ENCODE measurements at regions not wholly inside any gene's neighbourhood (a gene's known extent, or its start where the extent isn't known, plus 50 kb on each side); places are given as distances from the start of the nearest gene placed in this dataset.

DNA sequence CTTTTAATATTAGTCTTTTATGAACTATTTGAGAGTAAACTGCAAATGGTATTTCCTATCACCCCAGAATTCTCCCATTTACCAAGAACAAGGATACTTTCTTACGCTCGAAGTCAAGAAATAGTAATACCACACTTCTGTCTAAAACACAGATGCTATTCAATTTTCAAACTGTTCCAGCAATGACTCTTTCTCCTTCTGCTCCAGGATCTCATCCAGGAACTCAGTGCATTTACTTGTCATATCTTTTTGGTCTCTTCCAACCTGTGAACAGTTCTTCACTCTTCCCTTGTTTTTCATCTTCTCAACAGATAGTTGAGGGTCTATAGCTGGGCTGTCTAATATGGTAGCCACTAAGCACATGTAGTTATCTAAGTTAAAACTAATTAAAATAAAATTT is 87.1 kb upstream of the GAP43 start:
- no peaks in the 10 kb centered on the region for H3K4me1 ChIP-seq (ENCODE audit: control insufficient read depth in 2 of 3, insufficient read depth in 2 of 3, low read depth in 1 of 3, low read length in 3 of 3)
- H3K36me3 ChIP-seq (ENCODE audit: control insufficient read depth in 2 of 3, insufficient read depth in 3 of 3, low read length in 3 of 3): no peaks in the 10 kb centered on the region
- DNase-seq (no peak), FAIRE-seq (no peak)
- intact Hi-C loops (cut with DNase I): no loop called here
- no peak overlapping the region for H3K4me3 ChIP-seq (ENCODE audit: low read length in 3 of 3)
- no peak overlapping the region for H3K9ac ChIP-seq (ENCODE audit: low read length in 3 of 3)
- peaks cover 0 to 7% (median 0%) of the 10 kb centered on the region in 3 donors for H3K9me3 ChIP-seq (ENCODE audit: control insufficient read depth in 2 of 3, insufficient read depth in 1 of 3, low read length in 3 of 3)
- no peaks in the 10 kb centered on the region for H3K27me3 ChIP-seq (ENCODE audit: control insufficient read depth, insufficient read depth, low read length)
- TF ChIP-seq, protein P1, sequence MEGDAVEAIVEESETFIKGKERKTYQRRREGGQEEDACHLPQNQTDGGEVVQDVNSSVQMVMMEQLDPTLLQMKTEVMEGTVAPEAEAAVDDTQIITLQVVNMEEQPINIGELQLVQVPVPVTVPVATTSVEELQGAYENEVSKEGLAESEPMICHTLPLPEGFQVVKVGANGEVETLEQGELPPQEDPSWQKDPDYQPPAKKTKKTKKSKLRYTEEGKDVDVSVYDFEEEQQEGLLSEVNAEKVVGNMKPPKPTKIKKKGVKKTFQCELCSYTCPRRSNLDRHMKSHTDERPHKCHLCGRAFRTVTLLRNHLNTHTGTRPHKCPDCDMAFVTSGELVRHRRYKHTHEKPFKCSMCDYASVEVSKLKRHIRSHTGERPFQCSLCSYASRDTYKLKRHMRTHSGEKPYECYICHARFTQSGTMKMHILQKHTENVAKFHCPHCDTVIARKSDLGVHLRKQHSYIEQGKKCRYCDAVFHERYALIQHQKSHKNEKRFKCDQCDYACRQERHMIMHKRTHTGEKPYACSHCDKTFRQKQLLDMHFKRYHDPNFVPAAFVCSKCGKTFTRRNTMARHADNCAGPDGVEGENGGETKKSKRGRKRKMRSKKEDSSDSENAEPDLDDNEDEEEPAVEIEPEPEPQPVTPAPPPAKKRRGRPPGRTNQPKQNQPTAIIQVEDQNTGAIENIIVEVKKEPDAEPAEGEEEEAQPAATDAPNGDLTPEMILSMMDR (IDR thresholded peaks at IDR 0.05; ENCODE audit: borderline replicate concordance, extremely low read depth, insufficient read depth): no peak
- H3K27ac ChIP-seq (ENCODE audit: low read depth in 2 of 2, low read length in 2 of 2): no peak overlapping the region

DNA sequence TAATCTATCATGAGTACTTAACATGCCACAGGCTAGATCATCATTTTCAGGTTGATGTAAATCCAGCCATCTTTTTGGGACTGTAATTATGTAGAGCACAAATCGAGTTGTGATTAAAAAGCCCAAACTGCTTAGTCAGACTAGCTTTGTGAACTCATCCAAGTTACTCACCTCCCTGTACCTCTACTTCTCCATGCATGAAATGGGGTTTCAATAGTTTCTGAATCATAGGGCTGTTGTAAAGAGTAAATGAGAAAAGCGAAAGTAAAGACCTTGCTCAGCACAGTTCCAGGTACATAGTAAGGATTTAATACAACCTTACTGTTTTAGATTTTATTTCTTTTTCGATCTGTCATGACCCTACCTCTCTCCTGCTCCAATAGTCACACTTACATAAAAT is 85.6 kb upstream of the GAP43 start:
- H3K9me3 ChIP-seq (ENCODE audit: control insufficient read depth in 2 of 3, insufficient read depth in 1 of 3, low read length in 3 of 3): no peaks in the 10 kb centered on the region
- no peaks in the 10 kb centered on the region for H3K27me3 ChIP-seq (ENCODE audit: control insufficient read depth, insufficient read depth, low read length)
- intact Hi-C loops (cut with DNase I): no loop called here
- no peak for DNase-seq
- TF ChIP-seq, protein P1 (IDR thresholded peaks at IDR 0.05; ENCODE audit: borderline replicate concordance, extremely low read depth, insufficient read depth): no peak
- no peaks in the 10 kb centered on the region for H3K36me3 ChIP-seq (ENCODE audit: control insufficient read depth in 2 of 3, insufficient read depth in 3 of 3, low read length in 3 of 3)
- H3K4me1 ChIP-seq (ENCODE audit: control insufficient read depth in 2 of 3, insufficient read depth in 2 of 3, low read depth in 1 of 3, low read length in 3 of 3): no peaks in the 10 kb centered on the region
- H3K4me3 ChIP-seq (ENCODE audit: low read length in 3 of 3): no peak overlapping the region
- no peak overlapping the region for H3K9ac ChIP-seq (ENCODE audit: low read length in 3 of 3)
- no peak for FAIRE-seq
- H3K27ac ChIP-seq (ENCODE audit: low read depth in 2 of 2, low read length in 2 of 2): no peak overlapping the region

DNA sequence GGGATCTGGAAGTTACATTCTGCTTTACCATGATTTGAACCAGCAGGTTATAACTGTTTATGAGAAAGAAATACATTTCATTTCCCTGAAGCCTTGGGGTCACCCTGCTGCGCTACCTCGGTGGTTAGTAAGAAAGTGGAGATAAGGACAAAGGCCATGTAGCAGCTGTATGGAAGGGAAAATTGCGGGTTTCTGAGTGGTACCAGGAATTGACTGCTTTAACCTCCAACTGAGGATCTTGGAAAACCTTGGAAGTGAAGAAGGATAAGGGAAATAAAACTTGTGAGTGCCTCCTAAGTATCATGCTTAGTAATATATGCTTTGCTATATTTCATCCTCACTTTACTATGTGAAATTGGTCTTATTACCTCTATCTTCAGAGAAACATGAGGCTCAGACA is 76.1 kb upstream of the GAP43 start:
- Histone ChIP-seq H3K9me3 (ENCODE audit: control insufficient read depth in 2 of 3, insufficient read depth in 1 of 3, low read length in 3 of 3) (no peaks in the 10 kb centered on the region), H3K27me3 (ENCODE audit: control insufficient read depth, insufficient read depth, low read length) (no peaks in the 10 kb centered on the region), H3K36me3 (ENCODE audit: control insufficient read depth in 2 of 3, insufficient read depth in 3 of 3, low read length in 3 of 3) (no peaks in the 10 kb centered on the region), H3K27ac (ENCODE audit: low read depth in 2 of 2, low read length in 2 of 2) (no peak overlapping the region), H3K4me3 (ENCODE audit: low read length in 3 of 3) (no peak overlapping the region), H3K4me1 (ENCODE audit: control insufficient read depth in 2 of 3, insufficient read depth in 2 of 3, low read depth in 1 of 3, low read length in 3 of 3) (no peaks in the 10 kb centered on the region), H3K9ac (ENCODE audit: low read length in 3 of 3) (no peak overlapping the region)
- intact Hi-C loops (cut with DNase I): no loop called here
- TF ChIP-seq, protein P1 (IDR thresholded peaks at IDR 0.05; ENCODE audit: borderline replicate concordance, extremely low read depth, insufficient read depth): no peak
- no peak for FAIRE-seq
- no peak for DNase-seq

- no peak for FAIRE-seq
- intact Hi-C loops (cut with DNase I): no loop called here
- no peaks in the 10 kb centered on the region for H3K36me3 ChIP-seq (ENCODE audit: control insufficient read depth in 2 of 3, insufficient read depth in 3 of 3, low read length in 3 of 3)
- H3K9ac ChIP-seq (ENCODE audit: low read length in 3 of 3): no peak overlapping the region
- DNase-seq: peak in 1 of 5 donors; percentile 9
- no peak overlapping the region for H3K4me3 ChIP-seq (ENCODE audit: low read length in 3 of 3)
- H3K27ac ChIP-seq (ENCODE audit: low read depth in 2 of 2, low read length in 2 of 2): no peak overlapping the region
- no peaks in the 10 kb centered on the region for H3K27me3 ChIP-seq (ENCODE audit: control insufficient read depth, insufficient read depth, low read length)
- no peaks in the 10 kb centered on the region for H3K9me3 ChIP-seq (ENCODE audit: control insufficient read depth in 2 of 3, insufficient read depth in 1 of 3, low read length in 3 of 3)
- TF ChIP-seq, protein P1 (IDR thresholded peaks at IDR 0.05; ENCODE audit: borderline replicate concordance, extremely low read depth, insufficient read depth): no peak
- no peaks in the 10 kb centered on the region for H3K4me1 ChIP-seq (ENCODE audit: control insufficient read depth in 2 of 3, insufficient read depth in 2 of 3, low read depth in 1 of 3, low read length in 3 of 3)
These were observed 74.7 kb upstream of the GAP43 start for GRCh38 chr3:115548611-115549010.

Data from kidney (tissue), 13 donors.